ENCODE measurements at regions not wholly inside any gene's neighbourhood (a gene's known extent, or its start where the extent isn't known, plus 50 kb on each side); places are given as distances from the start of the nearest gene placed in this dataset.

DNA sequence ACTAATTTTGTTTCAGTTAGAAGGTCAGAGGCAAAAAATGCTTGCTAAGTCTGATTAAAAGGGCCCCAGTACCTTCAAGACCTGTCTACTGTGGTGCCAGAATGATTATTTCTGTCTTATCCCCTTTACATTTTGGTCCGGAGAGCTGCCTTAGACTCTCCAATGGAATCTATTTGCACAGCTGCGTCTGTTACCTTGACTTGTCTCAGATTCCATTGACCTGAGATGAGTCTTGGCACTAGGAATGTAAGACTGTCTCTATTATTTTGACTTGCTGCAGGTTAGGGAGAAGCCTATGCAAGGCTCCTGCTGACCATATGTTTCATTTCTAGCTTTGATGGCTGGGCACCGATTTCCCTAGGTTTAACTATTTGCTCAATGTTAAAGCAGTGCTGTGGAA, 457.6 kb downstream of the KCTD8 start:
- H3K4me2 ChIP-seq (ENCODE audit: low read depth, low read length, poor library complexity, severe bottlenecking), result no peak overlapping the region
- no peaks in the 10 kb centered on the region for H3K9me3 ChIP-seq (ENCODE audit: insufficient read depth, low read length)
- H2AFZ ChIP-seq (ENCODE audit: low read depth, low read length, severe bottlenecking), result no peak overlapping the region
- H4K20me1 ChIP-seq (ENCODE audit: low read depth, low read length), result no peaks in the 10 kb centered on the region
- TF ChIP-seq, protein P1, sequence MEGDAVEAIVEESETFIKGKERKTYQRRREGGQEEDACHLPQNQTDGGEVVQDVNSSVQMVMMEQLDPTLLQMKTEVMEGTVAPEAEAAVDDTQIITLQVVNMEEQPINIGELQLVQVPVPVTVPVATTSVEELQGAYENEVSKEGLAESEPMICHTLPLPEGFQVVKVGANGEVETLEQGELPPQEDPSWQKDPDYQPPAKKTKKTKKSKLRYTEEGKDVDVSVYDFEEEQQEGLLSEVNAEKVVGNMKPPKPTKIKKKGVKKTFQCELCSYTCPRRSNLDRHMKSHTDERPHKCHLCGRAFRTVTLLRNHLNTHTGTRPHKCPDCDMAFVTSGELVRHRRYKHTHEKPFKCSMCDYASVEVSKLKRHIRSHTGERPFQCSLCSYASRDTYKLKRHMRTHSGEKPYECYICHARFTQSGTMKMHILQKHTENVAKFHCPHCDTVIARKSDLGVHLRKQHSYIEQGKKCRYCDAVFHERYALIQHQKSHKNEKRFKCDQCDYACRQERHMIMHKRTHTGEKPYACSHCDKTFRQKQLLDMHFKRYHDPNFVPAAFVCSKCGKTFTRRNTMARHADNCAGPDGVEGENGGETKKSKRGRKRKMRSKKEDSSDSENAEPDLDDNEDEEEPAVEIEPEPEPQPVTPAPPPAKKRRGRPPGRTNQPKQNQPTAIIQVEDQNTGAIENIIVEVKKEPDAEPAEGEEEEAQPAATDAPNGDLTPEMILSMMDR (IDR thresholded peaks at IDR 0.05; ENCODE audit: insufficient read depth, low read length, poor library complexity, severe bottlenecking), result no peak
- no peak for TF ChIP-seq EZH2phosphoT487 (conservative IDR thresholded peaks at IDR 0.05; ENCODE audit: low read length)
- no peak overlapping the region for H3K4me3 ChIP-seq (ENCODE audit: insufficient read depth, low read length, poor library complexity, severe bottlenecking)
- no peaks in the 10 kb centered on the region for H3K27me3 ChIP-seq (ENCODE audit: low read length)
- H3K36me3 ChIP-seq (ENCODE audit: low read length), result no peaks in the 10 kb centered on the region
- no peaks in the 10 kb centered on the region for H3K79me2 ChIP-seq (ENCODE audit: insufficient read depth, low read length)
- no peaks in the 10 kb centered on the region for H3K9me2 ChIP-seq (replicated peaks; ENCODE audit: insufficient read depth, low read length)
- H3K27ac ChIP-seq (ENCODE audit: low read depth, low read length), result no peak overlapping the region
- no peaks in the 10 kb centered on the region for H3F3A ChIP-seq (ENCODE audit: insufficient read depth)
- H3K9ac ChIP-seq (ENCODE audit: low read length), result no peak overlapping the region

DNA sequence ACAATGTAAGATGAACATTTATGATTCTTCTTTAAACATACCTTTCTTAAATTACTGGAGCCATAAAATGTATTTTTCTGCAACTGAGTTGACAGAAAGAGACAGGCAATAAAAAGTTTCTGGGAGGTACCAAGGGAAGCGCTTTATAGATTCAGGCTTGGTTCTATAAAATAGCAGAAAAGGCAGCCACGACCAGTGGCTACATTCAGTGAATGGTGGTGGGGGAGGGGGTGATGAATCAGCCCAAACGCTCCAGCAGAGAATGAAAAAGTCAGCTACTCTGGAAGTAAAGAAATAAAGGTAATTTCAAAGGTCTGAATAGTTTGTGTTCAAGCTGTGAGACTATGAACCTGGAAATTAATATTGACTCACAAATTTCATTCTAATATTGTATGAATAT, 456.1 kb downstream of the KCTD8 start:
- H3K9ac ChIP-seq (ENCODE audit: low read length), result no peak overlapping the region
- no peaks in the 10 kb centered on the region for H4K20me1 ChIP-seq (ENCODE audit: low read depth, low read length)
- H3K4me3 ChIP-seq (ENCODE audit: insufficient read depth, low read length, poor library complexity, severe bottlenecking), result no peak overlapping the region
- TF ChIP-seq, protein P1 (IDR thresholded peaks at IDR 0.05; ENCODE audit: insufficient read depth, low read length, poor library complexity, severe bottlenecking), result no peak
- no peak for TF ChIP-seq EZH2phosphoT487 (conservative IDR thresholded peaks at IDR 0.05; ENCODE audit: low read length)
- H3F3A ChIP-seq (ENCODE audit: insufficient read depth), result no peaks in the 10 kb centered on the region
- no peak overlapping the region for H2AFZ ChIP-seq (ENCODE audit: low read depth, low read length, severe bottlenecking)
- H3K27me3 ChIP-seq (ENCODE audit: low read length), result no peaks in the 10 kb centered on the region
- no peak overlapping the region for H3K4me2 ChIP-seq (ENCODE audit: low read depth, low read length, poor library complexity, severe bottlenecking)
- H3K79me2 ChIP-seq (ENCODE audit: insufficient read depth, low read length), result no peaks in the 10 kb centered on the region
- H3K36me3 ChIP-seq (ENCODE audit: low read length), result no peaks in the 10 kb centered on the region
- no peaks in the 10 kb centered on the region for H3K9me3 ChIP-seq (ENCODE audit: insufficient read depth, low read length)
- no peaks in the 10 kb centered on the region for H3K9me2 ChIP-seq (replicated peaks; ENCODE audit: insufficient read depth, low read length)
- no peak overlapping the region for H3K27ac ChIP-seq (ENCODE audit: low read depth, low read length)

DNA sequence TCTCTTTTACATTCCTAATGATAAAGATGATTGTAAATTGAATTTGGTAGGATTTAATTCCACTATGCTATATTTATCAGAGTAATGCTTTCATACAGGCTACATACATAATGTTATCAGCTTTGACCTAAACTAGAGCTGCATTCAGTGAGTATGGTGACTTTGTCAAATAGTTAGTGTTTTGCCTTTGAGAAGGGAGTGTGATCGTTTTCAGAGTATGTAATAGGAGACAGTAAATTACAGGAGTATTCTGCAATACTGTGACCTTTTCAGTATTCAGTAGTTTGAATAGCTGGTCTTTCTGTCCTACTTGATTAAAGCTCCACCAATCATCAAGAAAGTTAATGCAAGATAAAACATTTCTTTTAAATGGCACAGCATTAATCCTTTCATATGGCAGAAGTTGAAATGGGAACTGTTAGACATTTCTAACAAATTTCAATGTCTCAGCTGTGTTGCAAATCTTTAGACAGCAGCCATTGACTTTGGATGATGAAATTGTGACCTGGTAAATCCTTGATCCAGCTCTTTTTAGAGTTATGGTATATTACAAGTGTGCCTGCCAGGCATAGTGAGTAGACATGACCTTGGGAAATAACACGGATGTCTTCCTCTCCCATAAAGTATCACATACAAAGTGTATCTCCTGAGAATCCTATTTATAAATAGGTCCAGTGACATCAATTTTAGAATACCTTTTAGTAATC, 455.3 kb downstream of the KCTD8 start:
- Histone ChIP-seq H3K4me3 (ENCODE audit: insufficient read depth, low read length, poor library complexity, severe bottlenecking) (no peak overlapping the region), H3K79me2 (ENCODE audit: insufficient read depth, low read length) (no peaks in the 10 kb centered on the region), H3F3A (ENCODE audit: insufficient read depth) (no peaks in the 10 kb centered on the region), H3K9me3 (ENCODE audit: insufficient read depth, low read length) (no peaks in the 10 kb centered on the region), H3K27me3 (ENCODE audit: low read length) (no peaks in the 10 kb centered on the region), H3K9ac (ENCODE audit: low read length) (no peak overlapping the region), H4K20me1 (ENCODE audit: low read depth, low read length) (no peaks in the 10 kb centered on the region), H3K9me2 (replicated peaks; ENCODE audit: insufficient read depth, low read length) (no peaks in the 10 kb centered on the region), H3K4me2 (ENCODE audit: low read depth, low read length, poor library complexity, severe bottlenecking) (no peak overlapping the region), H2AFZ (ENCODE audit: low read depth, low read length, severe bottlenecking) (no peak overlapping the region), H3K36me3 (ENCODE audit: low read length) (no peaks in the 10 kb centered on the region), H3K27ac (ENCODE audit: low read depth, low read length) (no peak overlapping the region)
- no peak for TF ChIP-seq EZH2phosphoT487 (conservative IDR thresholded peaks at IDR 0.05; ENCODE audit: low read length)
- TF ChIP-seq, protein P1 (IDR thresholded peaks at IDR 0.05; ENCODE audit: insufficient read depth, low read length, poor library complexity, severe bottlenecking), result no peak

Data from SU-DHL-6 (cell line).